ENCODE measurements at regions not wholly inside any gene's neighbourhood (a gene's known extent, or its start where the extent isn't known, plus 50 kb on each side); places are given as distances from the start of the nearest gene placed in this dataset.

- no peak for TF ChIP-seq SUZ12 (IDR thresholded peaks at IDR 0.05)
- no peak for TF ChIP-seq TARDBP (IDR thresholded peaks at IDR 0.05)
- no peak for TF ChIP-seq FOXK2 (IDR thresholded peaks at IDR 0.05)
- TF ChIP-seq BHLHE40 (IDR thresholded peaks at IDR 0.05; ENCODE audit: borderline replicate concordance): no peak
- no peak for TF ChIP-seq HDGF (IDR thresholded peaks at IDR 0.05; ENCODE audit: borderline replicate concordance)
- TF ChIP-seq NFRKB (IDR thresholded peaks at IDR 0.05): no peak
- no peak for TF ChIP-seq SP1 (IDR thresholded peaks at IDR 0.05)
- no peak for TF ChIP-seq FOXM1 (IDR thresholded peaks at IDR 0.05; ENCODE audit: borderline replicate concordance)
- no peak for TF ChIP-seq ZNF384 (IDR thresholded peaks at IDR 0.05)
- TF ChIP-seq ELF4 (IDR thresholded peaks at IDR 0.05): no peak
- TF ChIP-seq FOXA1 (IDR thresholded peaks at IDR 0.05): no peak
Observed at GRCh38 chr14:53260286-53260685, 107.2 kb upstream of the DDHD1 start.

All from HEK293T (cell line).